Ovary (tissue), 3 donors: ENCODE measurements at regions not wholly inside any gene's neighbourhood (a gene's known extent, or its start where the extent isn't known, plus 50 kb on each side); places are given as distances from the start of the nearest gene placed in this dataset.
"Not testable (repeated sequence)": the region's sequence is repeated elsewhere in the genome, so short reads cannot be mapped to it uniquely, and the experiment has no call there.

Experiments
- CTCF ChIP-seq, 3 donors: fragments of 450-650 bp in 2 of 3; fragments of 200-600 bp in 1 of 3; IDR thresholded peaks; one replicate each; pipeline versions ENCODE4 v1.5.1 to v1.8.0; 2016 to 2022; ENCODE audit warnings: antibody characterized with exemption in 3 of 3, mild to moderate bottlenecking in 1 of 3
- POLR2A ChIP-seq: fragments of 450-650 bp; IDR thresholded peaks from one replicate; pipeline ENCODE4 v1.6.1; 2017; ENCODE audit warnings: antibody characterized with exemption, mild to moderate bottlenecking, moderate library complexity
- donor health status: DM: no; HTN: no; CAD: no.

GRCh38 chr14:19511055-19511454, 76.9 kb upstream of the POTEG start:
- TF ChIP-seq CTCF (IDR thresholded peaks at IDR 0.05); POLR2A: not testable (repeated sequence)
